Central memory CD8-positive, alpha-beta T cell (primary cell): ENCODE measurements at regions not wholly inside any gene's neighbourhood (a gene's known extent, or its start where the extent isn't known, plus 50 kb on each side); places are given as distances from the start of the nearest gene placed in this dataset.

ENCODE experiments used
- ATAC-seq: fragments of 150-1000 bp; cut with Tn5 transposase; replicated peaks from 2 replicates; pipeline ENCODE4 v1.10.0; 2022; ENCODE audit warnings: mild to moderate bottlenecking, moderate FRiP score, moderate number of reproducible peaks; ENCODE audit not compliant: poor library complexity, severe bottlenecking; ENCODE audit errors: extremely low read depth
- DNase-seq, 2 donors: peaks; one replicate each; pipeline ENCODE4 v3.0.0; 2021; ENCODE audit warnings: low spot score in 2 of 2
- H3K27ac Mint-ChIP-seq: one replicate; pipeline ENCODE4 v1.8.0; 2022; ENCODE audit warnings: low read depth, mild to moderate bottlenecking, moderate library complexity, mixed read lengths
- H3K27me3 Mint-ChIP-seq: one replicate; pipeline ENCODE4 v1.8.0; 2022; ENCODE audit warnings: mixed read lengths
- H3K36me3 Mint-ChIP-seq: one replicate; pipeline ENCODE4 v1.8.0; 2022; ENCODE audit warnings: mild to moderate bottlenecking, moderate library complexity, mixed read lengths; ENCODE audit not compliant: insufficient read depth
- H3K4me1 Mint-ChIP-seq: one replicate; pipeline ENCODE4 v1.8.0; 2022; ENCODE audit warnings: mixed read lengths
- H3K4me3 Mint-ChIP-seq: one replicate; pipeline ENCODE4 v1.8.0; 2022; ENCODE audit warnings: mild to moderate bottlenecking, moderate library complexity, mixed read lengths
- H3K9me3 Mint-ChIP-seq: one replicate; pipeline ENCODE4 v1.8.0; 2022; ENCODE audit warnings: mixed read lengths

GRCh38 chr2:8363161-8363560 lies 318.7 kb upstream of the ID2 start:
- Mint-ChIP-seq H3K9me3 (no peaks in the 10 kb centered on the region), H3K4me1 (peaks cover 14% of the 10 kb centered on the region), H3K27ac (no peak overlapping the region), H3K4me3 (no peak overlapping the region), H3K36me3 (peaks cover 4% of the 10 kb centered on the region), H3K27me3 (no peaks in the 10 kb centered on the region)
- ATAC-seq (no peak), DNase-seq (no peak)

- DNase-seq (no peak), ATAC-seq (no peak)
- Mint-ChIP-seq H3K27ac (no peak overlapping the region), H3K9me3 (no peaks in the 10 kb centered on the region), H3K27me3 (no peaks in the 10 kb centered on the region), H3K4me3 (no peak overlapping the region), H3K36me3 (peaks cover 3% of the 10 kb centered on the region), H3K4me1 (peaks cover 11% of the 10 kb centered on the region)
These were observed 317.2 kb upstream of the ID2 start for GRCh38 chr2:8364668-8365067.

GRCh38 chr2:8365331-8365910 lies 316.4 kb upstream of the ID2 start:
- Mint-ChIP-seq H3K9me3 (no peaks in the 10 kb centered on the region), H3K4me1 (peaks cover 11% of the 10 kb centered on the region), H3K27me3 (no peaks in the 10 kb centered on the region), H3K27ac (no peak overlapping the region), H3K36me3 (peaks cover 2% of the 10 kb centered on the region), H3K4me3 (no peak overlapping the region)
- no peak for DNase-seq
- ATAC-seq: no peak

GRCh38 chr2:8367833-8368232 lies 314.0 kb upstream of the ID2 start:
- DNase-seq (no peak), ATAC-seq (no peak)
- H3K27ac Mint-ChIP-seq: no peak overlapping the region
- H3K36me3 Mint-ChIP-seq: no peaks in the 10 kb centered on the region
- no peaks in the 10 kb centered on the region for H3K27me3 Mint-ChIP-seq
- H3K4me3 Mint-ChIP-seq: no peak overlapping the region
- peaks cover 11% of the 10 kb centered on the region for H3K4me1 Mint-ChIP-seq
- no peaks in the 10 kb centered on the region for H3K9me3 Mint-ChIP-seq

GRCh38 chr2:8368463-8368862 lies 313.4 kb upstream of the ID2 start:
- H3K36me3 Mint-ChIP-seq: no peaks in the 10 kb centered on the region
- no peaks in the 10 kb centered on the region for H3K9me3 Mint-ChIP-seq
- DNase-seq (no peak), ATAC-seq (no peak)
- H3K27ac Mint-ChIP-seq: no peak overlapping the region
- no peak overlapping the region for H3K4me3 Mint-ChIP-seq
- H3K4me1 Mint-ChIP-seq: peaks cover 7% of the 10 kb centered on the region
- H3K27me3 Mint-ChIP-seq: no peaks in the 10 kb centered on the region

DNA sequence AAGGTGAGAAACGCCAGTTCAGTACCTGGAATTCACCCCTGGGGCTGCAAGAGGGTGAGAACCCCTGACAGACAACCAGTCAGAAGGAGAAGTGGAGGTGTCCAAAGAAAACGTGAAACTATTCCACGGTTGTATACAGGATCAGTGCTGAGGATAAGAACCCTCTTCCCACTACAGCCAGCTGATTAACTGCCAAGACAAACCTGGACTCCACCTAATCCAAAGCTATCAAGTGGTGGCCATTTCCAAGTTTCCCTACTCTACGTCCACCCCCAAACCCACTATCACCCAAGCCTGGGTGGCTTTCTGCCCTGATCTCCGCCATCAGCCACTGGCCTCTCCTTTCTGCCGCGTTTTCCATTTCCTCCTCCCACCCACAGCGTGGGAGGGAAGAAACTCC lies 312.3 kb upstream of the ID2 start:
- no peaks in the 10 kb centered on the region for H3K36me3 Mint-ChIP-seq
- H3K27me3 Mint-ChIP-seq: no peaks in the 10 kb centered on the region
- no peak for ATAC-seq
- no peaks in the 10 kb centered on the region for H3K9me3 Mint-ChIP-seq
- no peaks in the 10 kb centered on the region for H3K4me1 Mint-ChIP-seq
- no peak for DNase-seq
- H3K27ac Mint-ChIP-seq: no peak overlapping the region
- no peak overlapping the region for H3K4me3 Mint-ChIP-seq

DNA sequence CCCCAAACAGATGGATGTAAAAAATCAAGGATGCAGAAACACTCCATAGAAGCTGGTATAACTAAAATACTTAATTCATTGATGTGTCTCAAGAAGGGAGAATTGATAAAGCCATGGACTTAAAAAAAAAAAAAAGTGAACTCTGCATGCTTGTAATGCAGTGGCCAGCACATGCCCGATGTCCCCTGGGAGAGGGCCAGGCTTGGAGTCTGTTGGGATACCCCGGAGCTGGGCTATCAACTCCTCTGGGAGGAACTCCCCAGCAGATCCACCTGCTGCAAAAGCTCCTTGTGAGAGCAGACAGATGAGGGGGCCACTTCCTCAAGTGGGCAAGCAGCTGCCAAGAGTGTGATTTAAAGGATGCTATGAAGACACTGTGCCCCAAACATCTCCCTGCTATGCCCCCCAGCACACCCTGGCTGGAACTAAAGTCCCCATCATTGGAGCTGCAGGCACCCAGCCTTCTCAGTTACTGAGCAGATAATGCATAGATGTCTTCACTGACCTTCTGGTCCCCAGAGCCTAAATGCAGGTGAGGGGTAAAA lies 311.5 kb upstream of the ID2 start:
- H3K27me3 Mint-ChIP-seq: no peaks in the 10 kb centered on the region
- DNase-seq: no peak
- H3K36me3 Mint-ChIP-seq: no peaks in the 10 kb centered on the region
- no peak for ATAC-seq
- no peak overlapping the region for H3K27ac Mint-ChIP-seq
- H3K4me1 Mint-ChIP-seq: no peaks in the 10 kb centered on the region
- H3K4me3 Mint-ChIP-seq: no peak overlapping the region
- H3K9me3 Mint-ChIP-seq: no peaks in the 10 kb centered on the region

- Mint-ChIP-seq H3K27me3 (no peaks in the 10 kb centered on the region), H3K9me3 (no peaks in the 10 kb centered on the region), H3K4me1 (no peaks in the 10 kb centered on the region), H3K36me3 (no peaks in the 10 kb centered on the region), H3K4me3 (no peak overlapping the region), H3K27ac (no peak overlapping the region)
- no peak for ATAC-seq
- DNase-seq: no peak
These were observed 310.2 kb upstream of the ID2 start for GRCh38 chr2:8371653-8372052.

- no peak for ATAC-seq
- Mint-ChIP-seq H3K4me1 (peaks cover 11% of the 10 kb centered on the region), H3K27me3 (no peaks in the 10 kb centered on the region), H3K36me3 (peaks cover 1% of the 10 kb centered on the region), H3K27ac (no peak overlapping the region), H3K4me3 (no peak overlapping the region), H3K9me3 (no peaks in the 10 kb centered on the region)
- no peak for DNase-seq
These were observed 307.1 kb upstream of the ID2 start for GRCh38 chr2:8374782-8375181.

- Mint-ChIP-seq H3K4me1 (peaks cover 15% of the 10 kb centered on the region), H3K9me3 (no peaks in the 10 kb centered on the region), H3K36me3 (peaks cover 1% of the 10 kb centered on the region), H3K27me3 (no peaks in the 10 kb centered on the region), H3K27ac (no peak overlapping the region), H3K4me3 (no peak overlapping the region)
- DNase-seq (no peak), ATAC-seq (no peak)
These were observed 305.0 kb upstream of the ID2 start for GRCh38 chr2:8376603-8377410.

- Mint-ChIP-seq H3K4me3 (no peak overlapping the region), H3K4me1 (peaks cover 15% of the 10 kb centered on the region), H3K27ac (no peak overlapping the region), H3K36me3 (peaks cover 1% of the 10 kb centered on the region), H3K27me3 (no peaks in the 10 kb centered on the region), H3K9me3 (no peaks in the 10 kb centered on the region)
- DNase-seq (no peak), ATAC-seq (no peak)
These were observed 303.6 kb upstream of the ID2 start for GRCh38 chr2:8378016-8378810.

GRCh38 chr2:8379128-8379527 lies 302.7 kb upstream of the ID2 start:
- Mint-ChIP-seq H3K27ac (no peak overlapping the region), H3K4me3 (no peak overlapping the region), H3K9me3 (no peaks in the 10 kb centered on the region), H3K4me1 (peaks cover 17% of the 10 kb centered on the region), H3K36me3 (peaks cover 1% of the 10 kb centered on the region), H3K27me3 (no peaks in the 10 kb centered on the region)
- no peak for DNase-seq
- no peak for ATAC-seq
